ENCODE measurements at regions not wholly inside any gene's neighbourhood (a gene's known extent, or its start where the extent isn't known, plus 50 kb on each side); places are given as distances from the start of the nearest gene placed in this dataset.

- TF ChIP-seq CTCF (IDR thresholded peaks at IDR 0.05) (no peak), EP300 (IDR thresholded peaks at IDR 0.05) (no peak)
These were observed 125.4 kb downstream of the RNASET2 start for GRCh38 chr6:166830891-166831363.

All from tibial nerve (tissue), 4 donors.